Breast epithelium (tissue), 4 donors: ENCODE measurements at regions not wholly inside any gene's neighbourhood (a gene's known extent, or its start where the extent isn't known, plus 50 kb on each side); places are given as distances from the start of the nearest gene placed in this dataset.

Experiments used
- DNase-seq, 2 donors: peaks; one replicate each; pipeline ENCODE4 v3.0.0-alpha.2; 2019; ENCODE audit warnings: low spot score in 2 of 2
- H3K27ac ChIP-seq, 2 donors: fragments of 200-600 bp; sonication (generic) in 1 of 2; one replicate each; pipeline ENCODE4 v1.5.1; 2016 to 2019; ENCODE audit warnings: mild to moderate bottlenecking in 1 of 2
- H3K27me3 ChIP-seq, 2 donors: fragments of 200-600 bp; sonication (generic) in 1 of 2; one replicate each; pipeline versions ENCODE4 v1.5.1 to v1.6.0; 2017 to 2019; ENCODE audit warnings: control low read depth in 1 of 2, mild to moderate bottlenecking in 1 of 2
- H3K36me3 ChIP-seq: fragments of 200-600 bp; one replicate; pipeline ENCODE4 v1.5.1; 2019
- H3K4me1 ChIP-seq, 2 donors: fragments of 200-600 bp; sonication (generic); one replicate each; pipeline ENCODE4 v1.5.1; 2016 to 2019; ENCODE audit warnings: control low read depth in 1 of 2
- H3K4me3 ChIP-seq, 3 donors: fragments of 200-600 bp; sonication (generic); 1 replicate in 2 of 3; 2 replicates in 1 of 3; pipeline ENCODE4 v1.5.1; 2016 to 2019; ENCODE audit warnings: mild to moderate bottlenecking in 3 of 3, moderate library complexity in 2 of 3
- H3K9me3 ChIP-seq, 2 donors: fragments of 200-600 bp; sonication (generic) in 1 of 2; one replicate each; pipeline ENCODE4 v1.5.1; 2016 to 2019; ENCODE audit warnings: control low read depth in 1 of 2
- CTCF ChIP-seq, 3 donors: fragments of 450-650 bp; IDR thresholded peaks; one replicate each; pipeline ENCODE4 v1.5.1; 2016 to 2017; ENCODE audit warnings: antibody characterized with exemption in 3 of 3, mild to moderate bottlenecking in 3 of 3, moderate library complexity in 3 of 3
- POLR2A ChIP-seq: fragments of 450-650 bp; IDR thresholded peaks from one replicate; pipeline ENCODE4 v1.6.1; 2016; ENCODE audit warnings: antibody characterized with exemption, mild to moderate bottlenecking, moderate library complexity
- POLR2AphosphoS5 ChIP-seq, 3 donors: sonication (generic); formaldehyde crosslinking; IDR thresholded peaks; one replicate each; pipeline ENCODE4 v1.6.1; 2017; ENCODE audit warnings: antibody characterized with exemption in 3 of 3
- intact Hi-C: fragments of 100-400 bp; cut with DNase I; formaldehyde crosslinking; loops from one replicate; pipeline ENCODE4 v1.15.1; 2023; ENCODE audit warnings: low total_unique reads

- TF ChIP-seq CTCF (IDR thresholded peaks at IDR 0.05) (no peak), POLR2AphosphoS5 (IDR thresholded peaks at IDR 0.05) (no peak), POLR2A (no peak)
- H3K9me3 ChIP-seq, result no peaks in the 10 kb centered on the region
- no peak overlapping the region for H3K27ac ChIP-seq
- intact Hi-C loops, result no loop called here
- H3K4me1 ChIP-seq, result no peaks in the 10 kb centered on the region
- H3K36me3 ChIP-seq, result no peaks in the 10 kb centered on the region
- no peaks in the 10 kb centered on the region for H3K27me3 ChIP-seq
- no peak for DNase-seq
- H3K4me3 ChIP-seq, result no peak overlapping the region
Observed at GRCh38 chr15:46786590-46787285, 930.6 kb upstream of the SEMA6D start.

- Histone ChIP-seq H3K4me1 (no peaks in the 10 kb centered on the region), H3K36me3 (no peaks in the 10 kb centered on the region), H3K4me3 (no peak overlapping the region), H3K9me3 (no peaks in the 10 kb centered on the region), H3K27me3 (no peaks in the 10 kb centered on the region), H3K27ac (no peak overlapping the region)
- no peak for TF ChIP-seq POLR2A
- TF ChIP-seq CTCF (IDR thresholded peaks at IDR 0.05), result no peak
- TF ChIP-seq POLR2AphosphoS5 (IDR thresholded peaks at IDR 0.05), result no peak
- intact Hi-C loops, result no loop called here
- DNase-seq, result no peak
Observed at GRCh38 chr15:46795685-46796084, 921.6 kb upstream of the SEMA6D start.

- TF ChIP-seq CTCF (IDR thresholded peaks at IDR 0.05) (no peak), POLR2AphosphoS5 (IDR thresholded peaks at IDR 0.05) (no peak), POLR2A (no peak)
- intact Hi-C loops, result no loop called here
- no peak overlapping the region for H3K4me3 ChIP-seq
- H3K27ac ChIP-seq, result no peak overlapping the region
- no peaks in the 10 kb centered on the region for H3K27me3 ChIP-seq
- DNase-seq, result no peak
- H3K4me1 ChIP-seq, result no peaks in the 10 kb centered on the region
- H3K36me3 ChIP-seq, result no peaks in the 10 kb centered on the region
- H3K9me3 ChIP-seq, result no peaks in the 10 kb centered on the region
Observed at GRCh38 chr15:46808834-46809233, 908.5 kb upstream of the SEMA6D start.

GRCh38 chr15:46815240-46815639 lies 902.1 kb upstream of the SEMA6D start:
- Histone ChIP-seq H3K4me3 (no peak overlapping the region), H3K27me3 (no peaks in the 10 kb centered on the region), H3K27ac (no peak overlapping the region), H3K36me3 (no peaks in the 10 kb centered on the region), H3K9me3 (no peaks in the 10 kb centered on the region), H3K4me1 (no peaks in the 10 kb centered on the region)
- intact Hi-C loops, result no loop called here
- TF ChIP-seq POLR2AphosphoS5 (IDR thresholded peaks at IDR 0.05) (no peak), CTCF (IDR thresholded peaks at IDR 0.05) (no peak), POLR2A (no peak)
- no peak for DNase-seq

- Histone ChIP-seq H3K4me3 (no peak overlapping the region), H3K36me3 (no peaks in the 10 kb centered on the region), H3K27ac (no peak overlapping the region), H3K27me3 (no peaks in the 10 kb centered on the region), H3K9me3 (no peaks in the 10 kb centered on the region), H3K4me1 (no peaks in the 10 kb centered on the region)
- no peak for DNase-seq
- TF ChIP-seq POLR2AphosphoS5 (IDR thresholded peaks at IDR 0.05) (no peak), POLR2A (no peak), CTCF (IDR thresholded peaks at IDR 0.05) (no peak)
- intact Hi-C loops, result no loop called here
Observed at GRCh38 chr15:46815765-46816164, 901.5 kb upstream of the SEMA6D start.
